Skeletal muscle satellite cell (primary cell): ENCODE measurements at regions not wholly inside any gene's neighbourhood (a gene's known extent, or its start where the extent isn't known, plus 50 kb on each side); places are given as distances from the start of the nearest gene placed in this dataset.

Experiments
- H3K27me3 ChIP-seq: 2 replicates; pipeline ENCODE4 v1.7.0; 2013; ENCODE audit warnings: low read length; ENCODE audit not compliant: control insufficient read depth, insufficient read depth
- H3K36me3 ChIP-seq: 2 replicates; pipeline ENCODE4 v1.7.0; 2013; ENCODE audit warnings: mild to moderate bottlenecking, control low read depth, low read length; ENCODE audit not compliant: insufficient read depth
- H3K4me1 ChIP-seq: 2 replicates; pipeline ENCODE4 v1.7.0; 2013; ENCODE audit warnings: low read length; ENCODE audit not compliant: control insufficient read depth, insufficient read depth
- H3K4me2 ChIP-seq: 2 replicates; pipeline ENCODE4 v1.7.0; 2013; ENCODE audit warnings: mild to moderate bottlenecking, low read length
- H3K4me3 ChIP-seq: 2 replicates; pipeline ENCODE4 v1.7.0; 2013; ENCODE audit warnings: low read length
- H3K9ac ChIP-seq: 2 replicates; pipeline ENCODE4 v1.7.0; 2013; ENCODE audit warnings: mild to moderate bottlenecking, low read depth, low read length, moderate library complexity
- H3K9me3 ChIP-seq: replicated peaks from 2 replicates; pipeline ENCODE4 v1.7.0; 2013; ENCODE audit warnings: mild to moderate bottlenecking, control low read depth, low read length

DNA sequence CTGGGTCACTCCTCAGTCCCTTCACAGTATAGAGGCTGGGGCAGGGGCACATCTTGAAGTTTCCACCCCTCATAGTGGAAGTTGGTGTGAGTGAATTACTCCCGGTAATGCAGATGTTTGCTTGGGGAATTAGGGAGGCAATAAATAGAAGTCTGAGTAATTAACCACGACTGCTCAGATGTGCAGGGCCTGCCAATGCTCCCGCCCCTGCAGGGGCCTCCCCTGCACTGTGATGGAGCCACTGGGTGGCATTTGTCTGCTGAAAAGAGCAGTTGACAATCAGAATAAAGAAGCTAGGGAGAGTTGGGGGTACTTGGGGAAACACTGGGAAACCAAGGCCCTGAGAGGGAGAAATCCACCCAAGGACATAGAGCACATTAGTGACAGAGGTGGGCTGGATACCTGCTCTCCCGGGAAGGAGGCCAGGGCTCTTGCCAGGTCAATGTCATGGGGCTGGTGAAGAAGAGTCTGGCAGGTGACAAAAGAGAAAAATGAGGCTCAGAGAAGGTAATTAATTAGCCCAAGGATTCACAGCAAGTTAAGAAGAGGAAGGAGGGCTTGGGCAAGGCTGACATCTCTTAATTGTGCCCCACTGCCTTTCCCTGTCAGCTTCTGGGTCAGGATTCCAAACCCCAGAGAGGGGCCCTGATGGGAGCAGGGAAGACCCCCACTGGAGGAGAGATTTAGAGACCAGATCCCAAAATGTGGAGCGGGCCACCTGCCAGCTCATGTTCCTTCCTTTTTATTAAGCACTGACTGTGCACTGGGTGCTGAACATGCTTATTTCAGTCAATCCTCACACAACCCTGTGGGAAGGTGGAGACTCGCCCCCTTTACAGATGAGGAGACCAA lies 436.2 kb downstream of the MATN1 start:
- no peaks in the 10 kb centered on the region for H3K4me1 ChIP-seq
- H3K4me3 ChIP-seq, result no peak overlapping the region
- H3K36me3 ChIP-seq, result no peaks in the 10 kb centered on the region
- no peaks in the 10 kb centered on the region for H3K9me3 ChIP-seq
- no peak overlapping the region for H3K4me2 ChIP-seq
- H3K9ac ChIP-seq, result no peak overlapping the region
- no peaks in the 10 kb centered on the region for H3K27me3 ChIP-seq

DNA sequence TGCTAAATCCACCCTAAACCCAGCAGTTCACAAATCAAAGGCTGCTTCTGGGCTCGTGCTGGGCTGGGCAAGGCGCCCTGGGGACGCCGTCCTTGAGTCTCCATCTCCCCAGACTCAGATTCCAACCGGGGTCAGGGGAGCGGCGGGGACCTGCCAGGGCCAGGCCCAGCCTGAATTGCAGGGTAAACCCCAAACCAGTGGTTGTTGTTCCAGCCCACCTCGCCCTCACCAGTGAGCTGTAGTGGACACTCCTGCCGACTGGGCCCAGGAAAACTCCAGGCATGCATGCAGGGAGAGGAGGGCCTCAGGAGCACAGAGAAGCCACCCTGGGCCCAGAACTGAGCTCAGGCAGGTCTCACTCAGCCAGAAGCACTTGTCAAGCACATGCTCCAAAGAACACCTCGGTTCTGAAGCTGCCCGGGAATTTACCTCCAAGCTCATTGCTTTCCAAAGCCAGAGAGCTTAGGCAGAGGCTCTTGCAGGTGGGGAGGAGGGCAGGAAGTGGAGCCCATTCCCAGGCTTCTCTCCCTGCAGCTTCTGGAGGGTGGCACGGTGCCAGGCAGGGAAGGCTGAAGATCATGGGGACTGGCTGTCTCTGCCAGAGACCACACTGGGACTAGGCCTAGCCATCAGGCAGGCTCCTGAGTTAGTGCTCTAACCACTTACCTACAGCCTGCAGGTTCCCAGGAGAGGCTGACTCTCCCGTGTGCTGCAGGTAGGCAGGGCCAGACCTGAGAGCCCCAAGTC lies 437.0 kb downstream of the MATN1 start:
- no peak overlapping the region for H3K4me3 ChIP-seq
- no peak overlapping the region for H3K4me2 ChIP-seq
- no peaks in the 10 kb centered on the region for H3K9me3 ChIP-seq
- no peaks in the 10 kb centered on the region for H3K36me3 ChIP-seq
- H3K9ac ChIP-seq, result no peak overlapping the region
- H3K27me3 ChIP-seq, result no peaks in the 10 kb centered on the region
- no peaks in the 10 kb centered on the region for H3K4me1 ChIP-seq

DNA sequence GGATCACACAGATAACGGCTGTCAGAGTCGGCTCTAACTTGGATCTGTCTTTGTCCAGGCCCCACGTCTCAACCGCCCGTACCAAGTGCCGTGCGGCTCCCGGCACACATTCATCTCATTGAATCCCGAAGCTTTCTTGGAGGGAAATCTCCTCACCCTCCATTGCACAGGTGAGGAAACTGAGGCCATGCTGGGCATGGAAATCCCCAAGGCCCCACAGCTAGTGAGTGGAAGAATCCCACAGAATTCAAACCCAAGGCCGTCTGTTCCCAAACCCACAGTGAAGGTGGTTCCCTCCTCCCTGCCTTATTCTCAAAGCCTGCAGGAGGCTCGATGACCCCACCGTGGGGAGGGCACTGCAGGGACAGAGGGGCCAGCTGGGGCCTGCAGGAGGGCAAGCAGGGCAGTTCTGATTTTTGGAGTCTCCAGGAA lies 437.9 kb downstream of the MATN1 start:
- Histone ChIP-seq H3K27me3 (no peaks in the 10 kb centered on the region), H3K4me3 (no peak overlapping the region), H3K4me2 (no peak overlapping the region), H3K9me3 (no peaks in the 10 kb centered on the region), H3K9ac (no peak overlapping the region), H3K36me3 (no peaks in the 10 kb centered on the region), H3K4me1 (no peaks in the 10 kb centered on the region)

DNA sequence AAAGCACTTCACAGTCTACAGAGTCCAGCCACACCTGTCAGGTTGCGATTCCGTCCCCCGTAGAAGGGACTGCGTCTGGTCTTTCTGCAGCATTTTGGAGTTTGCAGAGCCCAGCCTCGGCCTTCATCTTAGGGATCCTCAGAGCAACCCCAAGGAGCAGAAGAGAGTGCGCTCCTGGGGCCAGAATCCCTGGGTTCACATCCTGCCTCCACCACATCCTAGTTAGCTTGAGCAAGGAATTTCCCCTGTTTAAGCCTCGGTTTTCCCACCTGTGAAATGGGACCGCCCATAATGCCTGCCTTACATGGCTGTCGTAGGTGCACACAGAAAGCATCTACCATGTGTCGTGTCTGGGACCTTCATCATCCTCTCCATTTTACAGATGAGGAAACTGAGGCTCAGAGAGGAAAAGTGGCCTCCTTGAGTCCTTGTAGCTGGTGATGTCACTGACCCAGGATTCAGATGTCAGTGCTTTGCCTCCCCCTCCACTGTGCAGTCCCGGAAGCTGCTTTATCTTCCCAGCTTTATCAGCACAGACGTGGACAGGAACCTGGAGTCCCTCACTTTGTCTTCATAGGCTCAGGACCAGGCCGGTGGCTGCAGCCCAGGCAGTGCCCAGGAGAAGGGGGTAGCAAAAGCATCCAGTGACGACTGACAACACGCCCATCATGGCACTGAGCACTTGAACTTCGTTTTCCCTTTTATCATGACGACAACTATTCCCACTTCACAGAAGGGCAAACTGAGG lies 438.5 kb downstream of the MATN1 start:
- Histone ChIP-seq H3K9ac (no peak overlapping the region), H3K4me2 (no peak overlapping the region), H3K27me3 (no peaks in the 10 kb centered on the region), H3K36me3 (no peaks in the 10 kb centered on the region), H3K9me3 (no peaks in the 10 kb centered on the region), H3K4me1 (no peaks in the 10 kb centered on the region), H3K4me3 (no peak overlapping the region)

DNA sequence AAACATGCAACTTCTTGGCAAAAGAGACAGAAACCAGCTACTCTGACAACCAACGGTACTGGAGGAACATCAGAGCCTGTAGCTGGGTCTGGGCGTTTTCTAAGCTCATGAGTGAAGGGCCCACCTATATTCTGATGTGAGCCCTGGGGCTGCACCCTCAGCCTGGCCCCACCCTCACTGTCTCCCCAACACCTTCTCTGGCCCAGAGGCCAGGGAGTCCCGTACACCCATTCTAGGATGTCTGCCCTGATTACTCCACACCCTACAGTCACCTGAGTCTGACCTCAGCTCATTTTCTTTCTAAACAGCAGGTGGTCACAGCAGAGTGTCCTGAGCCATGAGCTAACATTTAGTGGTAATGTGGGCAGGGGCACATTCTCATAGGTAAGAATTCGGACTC lies 439.2 kb downstream of the MATN1 start:
- Histone ChIP-seq H3K4me1 (no peaks in the 10 kb centered on the region), H3K36me3 (no peaks in the 10 kb centered on the region), H3K9me3 (no peaks in the 10 kb centered on the region), H3K9ac (no peak overlapping the region), H3K27me3 (no peaks in the 10 kb centered on the region), H3K4me3 (no peak overlapping the region), H3K4me2 (no peak overlapping the region)

DNA sequence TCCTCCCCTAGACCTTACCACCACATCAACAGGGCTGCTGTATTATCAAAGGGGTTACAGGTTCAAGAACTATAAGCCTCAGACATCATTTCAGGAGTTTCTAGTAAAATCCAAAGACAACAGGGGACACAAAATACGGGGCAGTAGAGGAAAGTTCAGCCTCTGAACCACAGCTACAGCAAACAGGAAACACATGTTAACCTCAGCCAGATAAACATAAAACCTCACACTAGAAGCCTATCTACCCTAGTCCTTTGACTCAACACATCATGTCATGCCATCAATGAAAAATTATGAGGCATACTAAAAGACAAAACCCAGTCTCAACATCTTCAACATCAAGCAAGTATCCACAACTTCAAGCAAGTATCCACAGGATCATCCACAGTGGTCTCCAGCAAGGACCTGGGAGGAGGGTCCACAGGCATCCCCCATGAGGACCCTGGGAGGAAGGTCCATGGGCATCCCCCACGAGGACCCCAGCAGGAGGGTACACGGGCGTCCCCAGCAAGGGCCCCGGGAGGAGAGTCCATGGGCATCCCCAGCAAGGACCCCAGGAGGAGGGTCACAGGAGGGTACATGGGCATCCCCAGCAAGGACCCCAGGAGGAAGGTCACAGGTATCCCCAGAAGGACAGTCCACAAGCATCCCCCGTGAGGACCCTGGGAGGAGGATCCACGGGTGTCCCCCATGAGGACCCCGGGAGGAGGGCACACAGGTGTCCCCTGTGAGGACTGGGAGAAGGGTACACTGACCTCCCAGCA lies 440.0 kb downstream of the MATN1 start:
- H3K4me1 ChIP-seq, result no peaks in the 10 kb centered on the region
- no peaks in the 10 kb centered on the region for H3K9me3 ChIP-seq
- no peaks in the 10 kb centered on the region for H3K36me3 ChIP-seq
- no peak overlapping the region for H3K4me2 ChIP-seq
- no peaks in the 10 kb centered on the region for H3K27me3 ChIP-seq
- H3K4me3 ChIP-seq, result no peak overlapping the region
- H3K9ac ChIP-seq, result no peak overlapping the region

DNA sequence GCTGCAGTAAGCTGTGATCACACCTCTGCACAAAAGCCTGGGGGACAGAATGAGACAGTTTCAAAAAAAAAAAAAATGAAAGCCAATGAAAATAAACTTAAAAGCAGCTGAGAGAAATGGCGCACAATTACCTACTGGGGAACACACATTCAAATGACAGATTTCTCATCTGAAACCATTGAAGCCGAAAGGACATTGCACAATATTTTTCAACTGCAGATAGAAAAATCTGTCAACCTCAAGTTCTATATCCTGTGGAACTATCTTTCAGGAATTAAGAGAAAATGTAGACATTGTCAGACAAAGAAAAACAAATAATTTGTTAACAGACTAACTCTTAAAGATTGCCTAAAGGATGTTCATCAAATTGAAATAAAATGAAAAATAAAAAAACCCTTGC lies 442.8 kb downstream of the MATN1 start:
- Histone ChIP-seq H3K27me3 (no peaks in the 10 kb centered on the region), H3K36me3 (no peaks in the 10 kb centered on the region), H3K4me3 (no peak overlapping the region), H3K4me2 (no peak overlapping the region), H3K4me1 (no peaks in the 10 kb centered on the region), H3K9ac (no peak overlapping the region), H3K9me3 (peaks cover 3% of the 10 kb centered on the region)

DNA sequence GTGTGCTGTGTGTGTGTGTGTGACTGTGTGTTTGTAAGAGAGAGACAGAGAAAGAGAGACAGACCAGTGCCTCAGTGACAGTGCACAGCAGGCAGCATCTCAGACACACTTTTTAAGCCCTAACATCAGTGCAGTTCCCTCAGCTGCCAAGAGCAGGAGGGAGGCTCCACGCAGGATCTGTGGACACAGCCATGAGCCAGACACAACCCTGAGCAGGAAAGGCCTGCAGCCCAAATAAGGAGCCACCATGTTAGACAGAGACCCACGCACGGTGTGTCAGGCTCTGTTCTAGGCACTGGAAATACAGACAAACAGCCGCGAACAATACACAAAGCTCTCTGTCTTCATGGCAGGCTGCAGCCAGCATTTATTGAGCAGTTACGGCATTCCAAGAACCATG lies 445.5 kb downstream of the MATN1 start:
- H3K9ac ChIP-seq, result no peak overlapping the region
- H3K4me2 ChIP-seq, result no peak overlapping the region
- H3K4me3 ChIP-seq, result no peak overlapping the region
- no peaks in the 10 kb centered on the region for H3K27me3 ChIP-seq
- H3K36me3 ChIP-seq, result no peaks in the 10 kb centered on the region
- H3K4me1 ChIP-seq, result no peaks in the 10 kb centered on the region
- peaks cover 4% of the 10 kb centered on the region for H3K9me3 ChIP-seq

DNA sequence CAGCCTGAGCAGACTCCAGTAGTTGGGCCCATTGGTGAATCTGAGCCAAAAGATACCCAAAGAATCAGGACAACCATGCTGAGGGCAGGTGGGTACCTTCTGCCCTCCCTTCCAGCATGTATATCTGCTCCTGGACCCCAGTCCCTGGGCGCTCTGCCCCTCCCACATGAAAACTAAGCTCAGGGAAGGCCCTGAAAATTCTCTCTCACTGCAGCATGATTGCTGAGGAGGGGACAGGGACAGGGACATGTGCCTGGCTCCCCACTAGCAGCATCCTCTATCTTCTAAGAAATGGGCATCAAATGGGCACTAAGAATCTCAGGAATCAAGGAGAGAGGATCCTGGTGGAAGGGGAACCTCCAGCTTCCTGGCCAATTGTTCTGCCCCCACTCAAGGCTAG lies 446.0 kb downstream of the MATN1 start:
- no peaks in the 10 kb centered on the region for H3K4me1 ChIP-seq
- H3K4me2 ChIP-seq, result no peak overlapping the region
- no peak overlapping the region for H3K9ac ChIP-seq
- peaks cover 4% of the 10 kb centered on the region for H3K9me3 ChIP-seq
- H3K36me3 ChIP-seq, result no peaks in the 10 kb centered on the region
- no peak overlapping the region for H3K4me3 ChIP-seq
- no peaks in the 10 kb centered on the region for H3K27me3 ChIP-seq

DNA sequence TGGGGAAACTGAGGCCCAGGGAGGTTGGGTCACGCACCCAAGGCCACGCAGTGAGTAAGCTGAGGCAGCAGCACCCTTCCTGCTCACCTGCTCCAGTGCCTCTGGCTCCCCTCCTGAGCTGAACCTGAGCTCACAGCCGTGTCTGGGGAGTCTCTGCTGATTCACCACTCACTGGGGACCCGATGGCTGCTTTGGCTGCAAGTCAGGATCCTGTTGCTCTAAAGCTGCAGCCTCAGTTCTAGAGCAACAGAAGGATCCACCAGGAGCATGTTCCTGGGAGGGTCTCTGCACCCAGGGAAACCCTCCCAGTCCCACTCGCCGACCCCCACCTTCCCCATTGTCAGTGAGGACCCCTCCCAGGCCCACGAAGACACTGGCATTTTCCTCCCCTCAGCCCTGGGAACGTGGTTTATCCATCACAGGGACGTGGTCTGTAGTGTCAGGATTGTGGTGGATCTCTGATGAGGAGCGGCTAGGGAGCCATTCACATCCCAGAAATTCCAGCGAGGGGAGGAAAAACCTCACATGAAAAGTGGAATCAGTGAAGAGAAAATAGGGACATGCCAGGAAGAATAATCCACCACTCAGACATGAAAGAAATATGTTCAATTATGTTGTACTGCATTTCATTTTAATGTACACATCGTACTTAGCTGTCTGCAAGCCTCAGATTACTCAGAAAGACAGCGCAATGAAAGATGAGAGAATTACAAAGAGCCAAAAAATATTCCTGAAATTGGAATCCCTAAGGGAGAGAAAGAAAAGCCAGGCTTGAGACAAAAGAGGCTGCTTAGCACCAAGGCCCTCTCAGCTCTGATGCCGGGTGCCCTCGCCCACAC lies 447.2 kb downstream of the MATN1 start:
- H3K4me2 ChIP-seq, result no peak overlapping the region
- no peaks in the 10 kb centered on the region for H3K36me3 ChIP-seq
- H3K27me3 ChIP-seq, result no peaks in the 10 kb centered on the region
- H3K9me3 ChIP-seq, result peaks cover 4% of the 10 kb centered on the region
- no peak overlapping the region for H3K4me3 ChIP-seq
- no peak overlapping the region for H3K9ac ChIP-seq
- H3K4me1 ChIP-seq, result no peaks in the 10 kb centered on the region
